HEK293T (cell line): ENCODE measurements at regions not wholly inside any gene's neighbourhood (a gene's known extent, or its start where the extent isn't known, plus 50 kb on each side); places are given as distances from the start of the nearest gene placed in this dataset.

Source experiments
- CTCF ChIA-PET: fragments of 350-600 bp; formaldehyde crosslinking; extraction: SDS; loops from one replicate; lab custom pipeline; 2021; ENCODE audit warnings: antibody characterized with exemption, inconsistent platforms; lab: Yijun Ruan, JAX
- POLR2A ChIA-PET: fragments of 350-600 bp; formaldehyde crosslinking; extraction: SDS; loops from one replicate; lab custom pipeline; 2020; ENCODE audit warnings: antibody characterized with exemption, inconsistent platforms; lab: Yijun Ruan, JAX
- DNase-seq: peaks from one replicate; pipeline ENCODE4 v3.0.0; 2012; ENCODE audit warnings: mixed read lengths; ENCODE audit errors: extremely low spot score
- ARNT ChIP-seq: fragments of 450-650 bp; IDR thresholded peaks from 2 replicates; pipeline ENCODE4 v1.6.1; 2017; ENCODE audit warnings: mild to moderate bottlenecking
- BHLHE40 ChIP-seq: fragments of 450-650 bp; IDR thresholded peaks from 2 replicates; pipeline ENCODE4 v1.6.1; 2016; ENCODE audit warnings: mild to moderate bottlenecking, moderate library complexity, borderline replicate concordance
- CTBP1 ChIP-seq: fragments of 450-650 bp; IDR thresholded peaks from 2 replicates; pipeline ENCODE4 v1.6.1; 2016; ENCODE audit warnings: borderline replicate concordance
- ELF4 ChIP-seq: fragments of 450-650 bp; IDR thresholded peaks from 2 replicates; pipeline ENCODE4 v1.6.1; 2017; ENCODE audit warnings: antibody characterized with exemption
- FOXA1 ChIP-seq: fragments of 450-650 bp; IDR thresholded peaks from 2 replicates; pipeline ENCODE4 v1.6.1; 2016; ENCODE audit warnings: mild to moderate bottlenecking
- FOXK2 ChIP-seq: fragments of 450-650 bp; IDR thresholded peaks from 2 replicates; pipeline ENCODE4 v1.6.1; 2016; ENCODE audit warnings: mild to moderate bottlenecking
- FOXM1 ChIP-seq: fragments of 450-650 bp; IDR thresholded peaks from 2 replicates; pipeline ENCODE4 v1.6.1; 2017; ENCODE audit warnings: mild to moderate bottlenecking, borderline replicate concordance
- HDGF ChIP-seq: fragments of 450-650 bp; IDR thresholded peaks from 2 replicates; pipeline ENCODE4 v1.6.1; 2017; ENCODE audit warnings: antibody characterized with exemption, borderline replicate concordance
- L3MBTL2 ChIP-seq: fragments of 450-650 bp; conservative IDR thresholded peaks from 2 replicates; pipeline ENCODE4 v1.6.1; 2016; ENCODE audit warnings: mild to moderate bottlenecking
- LEF1 ChIP-seq: fragments of 450-650 bp; IDR thresholded peaks from 2 replicates; pipeline ENCODE4 v1.6.1; 2017; ENCODE audit warnings: mild to moderate bottlenecking, borderline replicate concordance
- NFRKB ChIP-seq: fragments of 450-650 bp; IDR thresholded peaks from 2 replicates; pipeline ENCODE4 v1.6.1; 2016; ENCODE audit warnings: mild to moderate bottlenecking, moderate library complexity
- SP1 ChIP-seq: fragments of 450-650 bp; IDR thresholded peaks from 2 replicates; pipeline ENCODE4 v1.6.1; 2017
- SUZ12 ChIP-seq: fragments of 450-650 bp; IDR thresholded peaks from 2 replicates; pipeline ENCODE4 v1.6.1; 2016; ENCODE audit warnings: mild to moderate bottlenecking
- TARDBP ChIP-seq: fragments of 450-650 bp; IDR thresholded peaks from 2 replicates; pipeline ENCODE4 v1.6.1; 2016
- ZNF384 ChIP-seq: fragments of 450-650 bp; IDR thresholded peaks from 2 replicates; pipeline ENCODE4 v1.6.1; 2016
- TF ChIP-seq, protein P1 (sequence below): fragments of 450-650 bp; IDR thresholded peaks from 2 replicates; pipeline ENCODE4 v1.6.1; 2016

DNA sequence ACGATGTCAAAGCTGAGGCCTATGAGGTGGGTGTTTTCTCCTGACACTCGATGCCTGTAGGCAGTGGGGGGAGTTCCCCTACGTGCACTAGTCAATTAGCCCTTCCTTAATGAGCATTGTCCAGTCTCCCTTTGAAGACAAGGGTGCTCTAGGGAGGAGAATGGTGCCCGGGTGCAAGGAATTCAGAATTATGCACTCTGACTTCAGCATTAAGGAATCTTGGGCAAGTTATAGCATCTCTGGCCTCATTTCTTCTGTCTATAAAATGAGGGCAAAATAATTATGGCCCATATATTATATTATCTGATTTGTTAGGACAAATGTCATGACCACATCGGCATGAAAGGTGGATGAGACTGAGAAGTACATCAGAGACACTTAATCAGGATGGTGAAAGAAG is 82.1 kb upstream of the SLC7A1 start:
- CTCF ChIA-PET, result no interaction called here
- no peak for DNase-seq
- POLR2A ChIA-PET, result no interaction called here
- TF ChIP-seq SUZ12 (no peak), FOXA1 (no peak)

DNA sequence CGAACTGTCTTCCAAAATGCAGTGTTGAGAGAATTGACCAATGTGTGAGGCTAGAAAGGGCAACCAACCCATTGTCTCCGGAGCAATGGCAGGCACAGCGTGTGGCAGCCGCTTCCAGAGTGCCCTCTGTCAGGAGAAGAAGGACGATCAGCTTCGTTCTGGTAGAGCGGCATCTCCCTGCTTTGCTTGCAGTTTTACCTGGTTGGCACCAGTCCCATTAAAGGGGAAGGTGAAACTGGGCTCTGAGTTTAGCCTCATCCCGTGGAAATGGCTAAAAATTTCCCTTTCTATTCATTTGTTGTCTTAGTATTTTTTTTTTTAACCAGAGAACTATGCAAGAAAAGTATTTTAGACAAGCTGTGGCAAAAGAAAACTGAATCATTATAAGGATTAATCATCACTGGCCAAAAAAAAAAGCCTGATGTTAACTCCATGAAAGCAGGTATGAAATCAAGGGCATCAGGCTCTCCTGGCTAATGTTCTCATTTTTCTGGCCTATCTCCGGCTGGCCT is 81.5 kb upstream of the SLC7A1 start:
- ChIA-PET CTCF (no interaction called here), POLR2A (no interaction called here)
- DNase-seq, result no peak
- TF ChIP-seq L3MBTL2 (no peak), HDGF (no peak), ELF4 (no peak), NFRKB (no peak), TARDBP (no peak), BHLHE40 (no peak), SUZ12 (no peak), FOXM1 (no peak), ZNF384 (no peak), FOXA1 (no peak), LEF1 (no peak), ARNT (no peak), CTBP1 (no peak), FOXK2 (no peak), SP1 (no peak)
- TF ChIP-seq, protein P1, sequence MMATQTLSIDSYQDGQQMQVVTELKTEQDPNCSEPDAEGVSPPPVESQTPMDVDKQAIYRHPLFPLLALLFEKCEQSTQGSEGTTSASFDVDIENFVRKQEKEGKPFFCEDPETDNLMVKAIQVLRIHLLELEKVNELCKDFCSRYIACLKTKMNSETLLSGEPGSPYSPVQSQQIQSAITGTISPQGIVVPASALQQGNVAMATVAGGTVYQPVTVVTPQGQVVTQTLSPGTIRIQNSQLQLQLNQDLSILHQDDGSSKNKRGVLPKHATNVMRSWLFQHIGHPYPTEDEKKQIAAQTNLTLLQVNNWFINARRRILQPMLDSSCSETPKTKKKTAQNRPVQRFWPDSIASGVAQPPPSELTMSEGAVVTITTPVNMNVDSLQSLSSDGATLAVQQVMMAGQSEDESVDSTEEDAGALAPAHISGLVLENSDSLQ, result no peak

DNA sequence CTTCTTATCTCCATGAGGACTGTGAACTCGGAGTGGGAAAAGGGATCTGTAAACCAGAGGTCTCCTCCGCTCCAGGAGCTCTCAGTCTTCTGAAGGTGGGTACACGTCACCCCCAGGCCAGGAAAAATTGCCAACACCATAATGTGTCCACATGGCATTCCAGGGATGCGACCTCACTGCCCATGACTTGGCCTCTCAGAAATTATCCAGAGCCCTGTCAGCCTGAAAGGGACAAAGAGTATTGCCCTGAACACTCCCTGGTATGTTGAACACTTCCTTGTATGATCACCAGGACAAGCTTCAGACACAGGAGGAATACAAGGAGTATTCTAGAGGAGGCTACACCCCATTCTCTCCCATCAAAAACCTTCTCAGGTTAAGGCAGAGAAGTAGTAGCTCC is 81.0 kb upstream of the SLC7A1 start:
- DNase-seq, result no peak
- POLR2A ChIA-PET, result no interaction called here
- CTCF ChIA-PET, result no interaction called here
- no peak for TF ChIP-seq HDGF
- TF ChIP-seq, protein P1, result no peak
- TF ChIP-seq NFRKB, result no peak
- TF ChIP-seq FOXM1, result no peak
- TF ChIP-seq ARNT, result no peak
- TF ChIP-seq FOXK2, result no peak
- TF ChIP-seq BHLHE40, result no peak
- no peak for TF ChIP-seq TARDBP
- TF ChIP-seq ZNF384, result no peak
- TF ChIP-seq L3MBTL2, result no peak
- TF ChIP-seq ELF4, result no peak
- no peak for TF ChIP-seq SP1
- TF ChIP-seq SUZ12, result no peak
- TF ChIP-seq CTBP1, result no peak
- no peak for TF ChIP-seq FOXA1
- no peak for TF ChIP-seq LEF1

DNA sequence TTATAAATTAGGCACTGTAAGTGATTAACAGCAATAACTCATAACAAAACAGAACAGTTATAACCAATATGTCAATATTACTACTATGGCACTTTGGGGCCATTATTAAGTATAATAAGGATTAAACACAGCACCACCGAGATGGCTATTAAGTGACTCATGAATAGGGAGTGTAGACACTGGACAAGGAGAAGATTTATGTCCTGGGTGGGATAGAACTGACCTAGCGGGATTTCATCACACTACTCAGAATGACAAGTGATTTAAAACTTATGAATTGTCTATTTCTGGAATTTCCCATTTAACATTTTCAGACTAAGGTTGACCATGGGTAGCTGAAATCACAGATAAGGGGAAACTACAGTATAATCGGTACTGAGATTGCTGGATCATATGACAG is 79.0 kb upstream of the SLC7A1 start:
- DNase-seq, result no peak
- POLR2A ChIA-PET, result no interaction called here
- TF ChIP-seq, protein P1, result peak; percentile 40; the same call in 1 of the 2 replicates
- no peak for TF ChIP-seq ELF4
- CTCF ChIA-PET, result no interaction called here

DNA sequence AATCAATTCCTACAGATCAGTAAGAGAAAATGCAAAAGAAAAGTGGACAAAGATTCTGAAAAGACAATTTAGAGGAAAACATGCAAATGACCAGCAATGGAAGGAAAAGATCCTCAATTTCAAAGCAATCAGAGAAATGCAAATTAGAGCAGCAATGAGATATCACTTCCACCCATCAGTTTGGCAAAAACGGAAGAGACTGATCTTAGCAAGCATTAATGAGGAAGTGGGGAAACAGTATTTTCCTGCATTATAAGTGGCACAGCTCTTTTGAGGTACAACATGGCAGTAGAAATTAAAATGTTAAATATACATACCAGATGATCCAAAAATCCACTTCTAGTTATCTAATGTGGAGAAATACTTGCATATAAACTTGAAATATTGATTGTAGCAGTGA is 69.1 kb upstream of the SLC7A1 start:
- CTCF ChIA-PET, result no interaction called here
- no peak for DNase-seq
- POLR2A ChIA-PET, result no interaction called here
- no peak for TF ChIP-seq HDGF
- no peak for TF ChIP-seq LEF1
- TF ChIP-seq BHLHE40, result no peak
- no peak for TF ChIP-seq SP1
- no peak for TF ChIP-seq CTBP1
- no peak for TF ChIP-seq TARDBP
- no peak for TF ChIP-seq NFRKB
- no peak for TF ChIP-seq FOXK2
- TF ChIP-seq FOXM1, result no peak
- no peak for TF ChIP-seq FOXA1
- TF ChIP-seq, protein P1, result no peak
- no peak for TF ChIP-seq SUZ12
- no peak for TF ChIP-seq ELF4
- no peak for TF ChIP-seq ARNT
- TF ChIP-seq L3MBTL2, result no peak
- no peak for TF ChIP-seq ZNF384

DNA sequence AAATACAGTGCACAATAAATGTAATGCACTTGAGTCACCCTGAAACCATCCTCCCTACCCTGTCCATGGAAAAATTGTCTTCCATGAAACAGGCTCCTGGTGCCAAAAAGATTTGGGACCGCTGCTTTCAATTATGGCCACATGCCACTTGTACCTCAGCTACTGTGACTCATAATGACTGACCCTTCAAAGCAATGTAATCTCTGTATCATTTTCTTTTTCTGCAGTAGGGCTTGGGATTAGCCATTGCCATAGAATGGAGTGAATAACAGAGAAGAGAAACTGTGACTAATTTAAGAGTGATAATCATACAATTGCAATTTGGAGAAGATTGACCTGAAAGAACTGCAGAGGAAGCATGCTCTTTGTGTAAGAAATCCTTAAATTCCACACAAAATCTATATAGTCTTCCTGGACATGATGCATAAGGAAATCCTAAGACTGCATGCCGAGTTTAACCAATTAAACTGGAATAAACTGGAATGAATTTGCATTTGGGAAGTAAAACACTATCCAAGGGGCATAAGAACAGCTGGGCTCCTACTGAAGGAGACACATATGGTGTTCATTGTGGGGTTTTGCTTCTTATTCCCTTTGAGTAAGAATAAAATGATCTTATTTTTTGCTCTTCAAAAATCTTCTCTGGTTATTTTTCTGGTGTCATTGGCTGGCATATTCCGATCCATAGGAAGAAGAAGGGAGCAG is 59.5 kb upstream of the SLC7A1 start:
- ChIA-PET POLR2A (no interaction called here), CTCF (no interaction called here)
- DNase-seq, result no peak
- TF ChIP-seq NFRKB (no peak), LEF1 (no peak), CTBP1 (no peak), SUZ12 (no peak), ELF4 (no peak), FOXM1 (no peak), HDGF (no peak), SP1 (no peak), ZNF384 (no peak), BHLHE40 (no peak), FOXA1 (no peak), ARNT (no peak), TARDBP (no peak), L3MBTL2 (no peak), FOXK2 (no peak)
- TF ChIP-seq, protein P1, result no peak
